Stromal cell of bone marrow (primary cell): ENCODE measurements at regions not wholly inside any gene's neighbourhood (a gene's known extent, or its start where the extent isn't known, plus 50 kb on each side); places are given as distances from the start of the nearest gene placed in this dataset.
"Not testable (repeated sequence)": the region's sequence is repeated elsewhere in the genome, so short reads cannot be mapped to it uniquely, and the experiment has no call there.

Source experiments
- DNase-seq: peaks from one replicate; pipeline ENCODE4 v3.0.0-alpha.2; 2012; ENCODE audit warnings: low read depth

DNA sequence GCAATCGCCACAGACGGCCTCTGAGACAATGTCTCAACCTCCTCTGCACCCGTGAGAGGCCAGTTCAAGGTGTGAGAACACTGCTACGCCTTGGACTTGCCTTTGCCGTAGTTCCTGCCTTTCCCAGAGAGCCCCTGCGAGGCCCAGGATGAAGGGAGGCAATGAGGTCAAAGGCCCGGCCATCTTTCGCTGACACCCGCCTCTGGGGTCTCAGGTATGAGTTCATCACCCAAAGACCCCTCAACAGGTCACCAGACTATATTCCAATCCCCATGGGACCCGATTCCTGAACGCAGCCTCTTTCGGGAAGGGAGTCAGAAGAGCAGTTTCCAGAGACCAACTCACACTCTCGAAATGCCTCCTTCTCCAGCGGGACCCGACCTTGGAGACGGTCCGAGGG lies 573.5 kb downstream of the KCNJ18 start:
- DNase-seq: no peak

GRCh38 chr17:22266231-22266630 lies 573.9 kb downstream of the KCNJ18 start:
- no peak for DNase-seq

- DNase-seq: no peak
Measured at GRCh38 chr17:22267019-22267418, 574.7 kb downstream of the KCNJ18 start.

GRCh38 chr17:22268214-22268911 lies 576.0 kb downstream of the KCNJ18 start:
- no peak for DNase-seq

- DNase-seq: no peak
Measured at GRCh38 chr17:22268912-22269220, 576.5 kb downstream of the KCNJ18 start.

DNA sequence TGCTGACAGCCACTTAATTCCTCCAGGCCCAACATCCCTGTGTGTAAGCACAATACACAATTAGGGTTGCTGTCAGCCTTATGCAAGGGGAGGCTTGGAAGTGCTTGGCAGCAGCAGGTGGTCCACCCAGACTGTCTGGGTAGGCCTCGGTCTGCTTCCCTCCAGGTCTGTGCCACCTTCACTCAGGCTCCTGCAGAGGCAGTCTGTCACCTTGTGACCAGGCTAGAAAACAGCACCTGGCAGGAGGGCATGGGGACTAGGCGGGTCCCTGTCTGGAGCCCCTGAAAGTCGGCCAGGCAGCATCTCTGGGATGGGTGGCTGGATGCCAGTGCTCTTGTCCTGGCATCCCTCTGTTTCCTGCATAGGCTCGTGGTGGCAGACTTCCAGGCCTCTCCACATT lies 578.1 kb downstream of the KCNJ18 start:
- DNase-seq: no peak

DNA sequence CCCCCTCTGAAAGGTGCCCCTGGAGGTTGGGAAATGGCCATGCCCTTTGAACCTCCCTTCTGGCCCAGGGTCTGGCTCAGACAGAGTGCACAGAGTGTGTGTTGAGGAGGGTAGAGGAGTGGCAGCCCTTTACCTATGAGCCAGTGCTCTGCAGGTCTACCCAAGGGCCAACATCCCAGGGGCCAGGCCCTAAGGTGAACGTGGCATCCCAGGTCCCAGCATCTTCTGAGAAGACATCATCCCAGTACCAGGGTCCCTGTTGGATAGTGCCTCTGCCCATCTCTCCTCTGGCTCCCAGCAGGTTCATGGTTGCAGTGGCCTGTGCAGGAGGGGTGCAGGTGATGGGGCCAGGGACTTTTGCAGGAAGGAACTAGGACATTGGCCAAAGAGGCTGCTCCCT lies 578.5 kb downstream of the KCNJ18 start:
- DNase-seq: not testable (repeated sequence)

GRCh38 chr17:22272363-22273146 lies 580.2 kb downstream of the KCNJ18 start:
- DNase-seq: no peak

DNA sequence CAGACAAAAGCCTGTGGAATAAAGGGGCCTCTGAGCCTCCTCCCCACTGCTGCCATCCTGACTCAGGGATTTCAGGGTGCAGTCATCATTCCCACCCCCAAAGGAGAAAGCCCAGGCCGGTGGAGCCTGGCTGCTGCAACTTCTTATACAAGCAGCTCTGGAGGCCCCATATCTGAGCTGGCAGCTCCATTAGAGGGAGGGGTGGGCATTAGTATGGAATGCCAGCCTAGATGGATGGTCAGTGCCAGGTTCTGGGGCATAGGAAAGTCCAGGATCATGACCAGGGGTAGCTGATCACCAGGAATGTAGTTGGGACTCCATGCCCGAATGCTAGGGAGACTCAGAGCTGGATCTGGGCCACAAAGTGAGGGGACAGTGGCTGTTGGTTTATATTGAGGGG lies 581.0 kb downstream of the KCNJ18 start:
- DNase-seq: no peak

- no peak for DNase-seq
Measured at GRCh38 chr17:22277595-22277994, 585.3 kb downstream of the KCNJ18 start.

GRCh38 chr17:22278302-22279275 lies 586.3 kb downstream of the KCNJ18 start:
- no peak for DNase-seq

DNA sequence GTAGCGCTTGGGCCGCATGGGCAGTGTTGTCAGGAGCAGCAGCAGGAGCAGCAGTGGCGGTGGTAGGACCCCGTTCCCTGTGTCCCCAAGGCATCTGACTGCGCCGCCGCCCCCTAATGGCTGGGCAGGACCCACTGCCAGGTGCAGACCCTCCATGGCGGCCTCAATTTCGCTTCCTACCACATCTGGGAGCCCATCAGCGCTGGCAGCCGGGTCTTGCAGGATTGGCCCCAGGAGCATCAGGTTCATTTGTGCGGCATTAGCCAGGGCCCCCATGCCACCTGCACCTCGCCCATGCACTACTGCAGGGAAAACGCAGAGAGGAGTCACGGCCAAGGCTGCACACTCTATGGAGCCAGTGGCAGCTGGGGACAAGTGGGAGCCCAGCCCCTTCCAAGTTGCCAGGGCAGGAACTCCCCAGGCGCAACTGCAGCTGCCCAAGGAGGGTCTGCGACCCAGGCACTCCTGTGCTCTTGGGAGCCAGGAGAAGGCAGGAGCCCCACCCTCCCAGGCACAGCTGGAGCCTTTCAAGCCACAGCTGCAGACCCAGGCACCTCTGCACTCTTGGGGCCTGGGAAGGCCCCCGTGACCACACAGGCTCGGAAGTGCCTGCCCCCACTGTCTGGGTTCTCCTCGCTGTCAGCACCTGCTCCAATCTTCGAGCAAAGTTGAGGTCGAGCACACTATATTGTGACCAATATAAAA lies 594.2 kb downstream of the KCNJ18 start:
- no peak for DNase-seq

- not testable (repeated sequence) for DNase-seq
Measured at GRCh38 chr17:22298484-22298951, 606.2 kb downstream of the KCNJ18 start.

DNA sequence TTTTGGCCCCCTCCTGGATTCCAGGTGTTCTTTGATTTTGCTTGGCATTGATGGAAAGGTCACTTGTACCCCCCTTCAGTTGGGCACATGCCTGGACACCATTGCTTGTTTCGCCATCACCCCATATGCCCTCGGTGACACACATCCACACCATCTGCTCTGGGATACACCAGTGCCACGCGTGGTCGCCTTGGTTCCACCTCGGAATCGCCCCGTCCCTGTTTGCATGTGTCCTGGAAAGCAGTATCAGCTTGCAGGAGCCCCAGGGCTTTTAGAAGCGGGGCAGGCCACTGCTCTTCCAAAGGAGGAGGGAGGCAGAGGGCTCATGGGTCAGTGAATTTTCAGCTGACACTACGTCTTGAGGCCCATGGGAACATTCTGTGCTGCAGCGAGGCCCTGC lies 607.9 kb downstream of the KCNJ18 start:
- no peak for DNase-seq

GRCh38 chr17:22300731-22301352 lies 608.5 kb downstream of the KCNJ18 start:
- no peak for DNase-seq

DNA sequence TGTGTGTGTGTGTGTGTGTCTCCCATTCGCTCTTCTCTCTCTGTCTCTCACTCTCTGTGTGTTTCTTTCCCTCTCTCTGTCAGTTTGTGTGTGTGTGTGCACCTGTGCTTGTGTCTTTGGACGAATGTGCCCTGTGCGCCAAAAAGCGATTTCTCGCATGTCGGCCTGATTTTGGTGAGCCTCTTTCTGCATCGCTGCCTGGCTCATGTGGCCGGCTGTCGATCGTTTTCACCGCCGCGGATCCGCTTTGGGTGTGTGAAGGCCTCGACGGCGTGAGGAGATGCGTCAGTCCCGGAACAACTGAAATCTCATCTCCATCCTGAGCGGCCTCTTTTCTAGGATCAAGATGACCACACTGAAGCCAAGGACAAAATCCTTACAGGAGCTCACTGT lies 609.0 kb downstream of the KCNJ18 start:
- no peak for DNase-seq

DNA sequence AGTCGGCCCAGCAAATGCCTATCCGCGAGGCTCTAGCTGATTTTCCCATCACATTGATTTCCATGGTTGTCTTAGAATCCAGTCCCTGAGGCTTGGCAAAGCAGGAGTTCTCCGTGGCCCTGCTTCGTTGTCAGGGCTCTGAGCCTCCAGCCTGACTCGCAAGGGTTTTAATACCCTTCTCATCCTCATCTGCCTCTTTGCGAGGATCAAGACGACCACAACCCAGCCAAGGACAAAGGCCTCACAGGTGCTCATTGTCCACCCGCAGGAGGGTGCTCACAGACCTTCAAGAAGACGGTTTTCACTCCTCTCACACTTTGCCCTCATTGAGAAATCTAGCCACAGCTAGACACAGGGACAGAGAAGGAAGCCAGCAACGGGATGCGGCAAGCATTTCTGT lies 610.8 kb downstream of the KCNJ18 start:
- no peak for DNase-seq

DNA sequence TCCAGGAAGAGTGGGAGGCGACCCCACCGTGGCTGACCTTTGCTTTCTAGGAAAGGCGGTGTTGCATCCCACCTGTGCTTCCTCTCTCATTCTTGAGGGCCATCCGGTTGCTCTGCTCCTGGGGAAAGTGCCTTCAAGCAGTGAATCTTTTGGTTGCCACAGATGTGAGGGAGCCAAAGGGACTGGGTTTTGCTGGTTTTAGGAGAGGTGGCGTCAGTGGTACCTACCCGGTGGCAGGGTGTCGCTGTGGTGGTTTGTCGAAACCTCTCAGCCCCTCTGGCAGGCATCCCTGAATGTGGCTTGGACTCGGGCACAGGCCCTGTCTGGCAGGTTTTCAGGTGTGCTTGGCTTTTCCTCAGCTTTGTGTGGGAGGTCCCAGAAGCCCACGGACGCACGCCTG lies 611.5 kb downstream of the KCNJ18 start:
- no peak for DNase-seq

GRCh38 chr17:22304667-22305303 lies 612.5 kb downstream of the KCNJ18 start:
- no peak for DNase-seq

DNA sequence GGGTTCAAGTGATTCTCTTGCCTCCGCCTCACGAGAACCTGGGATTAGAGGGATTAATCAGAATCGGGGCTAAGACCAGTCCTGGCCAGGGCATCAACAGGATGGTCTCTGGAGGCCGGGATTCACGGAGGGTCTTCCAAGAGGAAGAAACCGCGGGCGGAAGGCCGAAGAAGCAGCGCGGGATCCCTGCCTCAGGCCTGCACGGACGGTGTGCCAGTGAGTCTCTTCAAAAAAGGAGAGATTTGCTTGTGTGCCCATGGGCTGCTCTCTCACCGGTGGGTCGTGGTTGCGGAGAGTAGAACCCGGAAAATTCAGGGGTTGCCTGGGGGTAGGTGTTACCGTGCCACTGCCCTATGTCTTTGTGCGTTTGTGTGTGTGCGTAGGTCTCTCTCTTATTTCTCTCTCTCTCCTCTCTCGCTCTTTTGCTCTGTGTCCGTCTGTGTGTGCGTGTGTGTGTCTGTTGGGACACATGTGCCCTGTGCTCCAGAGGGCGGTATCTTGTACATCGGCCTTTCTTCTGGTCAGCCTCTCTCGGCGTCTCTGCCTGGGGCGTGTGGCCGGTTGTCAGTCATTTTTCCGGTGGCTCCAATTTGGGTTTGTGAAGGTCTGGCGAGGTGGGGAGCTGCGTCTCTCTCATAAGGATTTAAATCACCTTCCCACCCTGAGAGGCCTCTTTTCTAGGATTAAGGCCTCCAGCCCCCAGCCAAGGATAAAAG lies 613.2 kb downstream of the KCNJ18 start:
- DNase-seq: no peak
